Endometrial microvascular endothelial cells (primary cell): ENCODE measurements at regions not wholly inside any gene's neighbourhood (a gene's known extent, or its start where the extent isn't known, plus 50 kb on each side); places are given as distances from the start of the nearest gene placed in this dataset.

Experiments used
- in situ Hi-C: cut with HindIII; loops from 2 replicates; pipeline ENCODE4 v1.10.0; 2017; ENCODE audit warnings: low sequenced_read_pairs, low pct_unique_long_range_greater_than_20kb; ENCODE audit errors: inconsistent ontology term

GRCh38 chr5:39519566-39520231 lies 94.9 kb upstream of the DAB2 start:
- in situ Hi-C loops = no loop called here

DNA sequence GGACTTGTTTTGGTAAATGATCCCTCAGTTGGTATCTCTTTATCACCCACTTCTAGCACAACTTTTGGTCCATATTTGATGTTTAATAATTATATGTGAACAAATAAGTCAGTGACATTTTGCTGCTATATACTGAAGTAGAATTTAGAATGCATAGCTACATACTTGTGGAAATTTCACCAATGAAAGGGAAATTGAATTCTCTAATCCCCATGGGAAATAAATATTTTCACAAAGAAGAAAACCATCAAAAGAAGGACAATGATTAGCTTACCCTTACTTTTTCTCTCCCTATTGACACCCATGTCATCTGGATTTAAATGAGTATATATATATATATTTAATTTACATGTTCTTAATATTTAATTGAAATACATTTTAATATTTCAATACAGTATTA lies 94.3 kb upstream of the DAB2 start:
- in situ Hi-C loops = no loop called here

- in situ Hi-C loops = no loop called here
Observed at GRCh38 chr5:39518516-39518915, 93.7 kb upstream of the DAB2 start.

- in situ Hi-C loops = no loop called here
Observed at GRCh38 chr5:39517800-39518199, 93.0 kb upstream of the DAB2 start.

DNA sequence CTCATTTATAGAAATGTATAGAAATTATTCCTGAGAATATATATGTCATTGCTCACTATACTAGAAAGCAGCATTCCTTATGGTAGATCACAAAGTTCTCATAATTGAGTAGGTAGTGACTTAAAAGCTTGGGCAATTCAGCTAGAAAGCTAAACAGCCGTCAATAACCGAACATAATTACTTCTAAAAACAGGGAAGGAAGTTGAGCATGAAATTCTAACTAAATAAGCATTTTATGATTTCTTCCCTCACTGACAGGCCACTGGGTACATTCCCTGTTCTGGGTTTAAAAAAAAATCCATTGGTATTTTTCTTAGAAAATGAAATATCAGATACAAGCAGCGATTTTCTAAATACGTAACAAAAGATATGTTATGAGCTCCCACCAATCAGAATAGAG lies 91.1 kb upstream of the DAB2 start:
- in situ Hi-C loops = no loop called here

- in situ Hi-C loops = no loop called here
Observed at GRCh38 chr5:39513236-39513635, 88.5 kb upstream of the DAB2 start.

DNA sequence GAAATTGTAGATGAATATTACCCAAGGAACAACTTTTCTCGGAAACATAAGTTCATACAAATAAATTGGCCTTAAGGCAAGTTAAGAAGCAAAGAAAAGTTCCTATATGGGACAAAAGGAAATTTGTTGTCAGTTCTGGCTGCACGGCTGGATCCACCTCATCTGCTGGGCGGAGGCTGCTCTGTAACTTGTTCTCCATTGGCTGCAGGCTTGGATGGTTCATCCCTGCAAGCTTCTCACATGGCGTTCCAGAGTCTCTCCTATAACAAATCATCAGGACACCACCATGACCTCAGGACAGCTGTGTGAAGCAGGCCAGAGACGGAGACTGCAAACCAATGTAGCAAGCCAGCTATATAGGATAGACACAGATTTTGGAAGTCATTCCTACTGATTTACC lies 81.4 kb upstream of the DAB2 start:
- in situ Hi-C loops = no loop called here

DNA sequence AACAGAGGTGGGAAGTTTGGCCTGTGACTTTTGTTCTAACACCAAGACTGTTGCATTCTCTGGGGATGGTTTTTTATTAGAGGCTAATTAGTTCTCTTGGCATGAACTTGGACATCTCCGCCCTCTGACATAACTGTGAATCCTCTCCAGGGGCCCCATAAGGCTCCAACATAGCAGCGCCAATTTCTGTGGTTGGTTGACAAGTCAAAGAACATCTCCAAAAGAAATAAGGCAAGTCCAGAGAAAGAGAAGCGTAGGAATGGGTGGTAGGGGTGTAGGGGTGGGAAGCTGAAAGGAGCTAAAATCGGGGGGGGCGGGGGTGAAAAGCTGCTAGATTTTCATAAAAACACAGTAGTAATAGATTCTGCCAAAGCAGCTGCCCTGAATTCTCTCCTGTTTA lies 81.0 kb upstream of the DAB2 start:
- in situ Hi-C loops = no loop called here

- in situ Hi-C loops = no loop called here
Observed at GRCh38 chr5:39505363-39505762, 80.6 kb upstream of the DAB2 start.

DNA sequence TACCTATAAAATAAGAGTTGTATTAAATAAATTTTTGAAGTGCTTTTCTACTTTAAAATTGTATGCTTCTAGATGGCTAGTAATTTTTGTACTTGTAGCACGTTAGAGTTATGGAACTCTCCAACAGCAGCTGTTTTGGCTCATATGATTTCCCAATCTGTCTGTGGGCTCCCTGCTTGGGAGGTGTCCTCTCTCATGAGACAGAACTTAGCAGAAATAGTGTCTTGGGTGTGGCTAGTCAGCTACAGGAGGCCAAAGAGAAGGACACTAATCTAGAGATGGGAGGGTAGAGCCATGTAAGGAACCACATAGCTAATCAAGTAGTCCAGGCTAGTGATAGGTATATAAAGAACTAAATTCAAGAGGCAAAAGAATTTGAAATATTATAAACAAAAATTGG lies 78.4 kb upstream of the DAB2 start:
- in situ Hi-C loops = no loop called here

DNA sequence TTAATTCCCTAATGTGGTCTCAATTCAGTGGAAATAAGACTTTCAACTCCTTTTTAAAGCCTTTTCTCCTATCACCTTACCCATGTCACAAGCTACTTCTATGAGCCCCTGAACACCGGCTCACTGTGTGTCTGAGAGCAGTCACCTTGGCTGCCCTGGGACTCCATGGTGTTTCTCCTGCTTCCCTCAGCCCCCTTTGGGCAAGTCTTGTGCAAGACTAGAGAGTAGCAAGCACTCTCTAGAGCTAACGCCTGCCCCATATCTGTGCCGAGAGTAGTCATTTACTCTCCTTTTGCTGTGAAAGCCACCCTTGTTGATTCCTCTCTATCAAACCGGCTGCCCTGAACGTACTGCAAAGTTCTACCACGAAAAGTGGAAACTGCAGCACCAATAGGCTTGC lies 77.9 kb upstream of the DAB2 start:
- in situ Hi-C loops = no loop called here

DNA sequence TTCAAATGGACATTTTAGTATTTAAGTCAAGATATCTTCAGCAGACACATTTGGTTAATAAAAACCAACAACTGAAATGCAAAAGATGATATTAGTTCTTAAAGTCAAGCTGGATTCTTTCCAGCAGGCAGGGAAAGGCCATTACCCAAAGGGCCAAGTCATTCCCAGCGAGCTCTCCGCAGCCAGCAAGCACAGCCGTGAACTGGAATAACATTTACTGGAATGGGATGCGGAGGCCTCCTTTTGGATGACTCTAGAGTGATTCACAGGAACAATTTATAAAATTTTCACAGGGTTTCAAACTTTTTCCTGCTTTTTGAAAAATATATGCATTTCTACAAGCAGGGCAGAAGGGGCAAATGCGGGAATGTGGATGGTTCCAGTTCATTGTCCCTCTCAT lies 76.6 kb upstream of the DAB2 start:
- in situ Hi-C loops = no loop called here

DNA sequence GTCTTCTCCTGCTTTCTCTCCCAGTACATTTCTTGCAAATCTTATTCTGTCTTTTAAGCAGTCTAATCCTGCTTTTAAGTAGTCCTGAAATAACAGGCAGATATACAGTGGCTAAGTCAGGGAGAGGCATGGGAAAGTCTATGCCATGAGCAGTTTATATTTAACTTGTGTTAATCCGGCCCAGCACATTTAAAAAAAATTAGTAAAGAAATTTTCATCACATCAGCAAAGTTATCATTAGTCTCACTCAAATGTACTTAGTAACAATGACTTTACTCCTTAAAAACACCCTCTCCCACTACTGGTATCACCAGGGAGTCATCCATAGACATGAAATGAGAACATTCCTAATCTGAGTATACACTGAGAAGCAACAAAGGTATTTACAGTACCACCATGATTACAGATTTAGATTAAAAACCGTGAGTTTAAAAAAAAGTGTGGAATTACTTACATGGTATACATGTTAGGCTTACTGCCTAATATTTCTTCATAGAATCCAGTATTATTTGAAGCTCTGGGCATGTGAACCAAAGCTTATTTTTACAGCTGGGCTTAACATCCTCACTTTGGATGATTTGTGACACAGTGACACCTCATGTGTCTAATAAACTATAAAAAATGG lies 75.9 kb upstream of the DAB2 start:
- in situ Hi-C loops = no loop called here

DNA sequence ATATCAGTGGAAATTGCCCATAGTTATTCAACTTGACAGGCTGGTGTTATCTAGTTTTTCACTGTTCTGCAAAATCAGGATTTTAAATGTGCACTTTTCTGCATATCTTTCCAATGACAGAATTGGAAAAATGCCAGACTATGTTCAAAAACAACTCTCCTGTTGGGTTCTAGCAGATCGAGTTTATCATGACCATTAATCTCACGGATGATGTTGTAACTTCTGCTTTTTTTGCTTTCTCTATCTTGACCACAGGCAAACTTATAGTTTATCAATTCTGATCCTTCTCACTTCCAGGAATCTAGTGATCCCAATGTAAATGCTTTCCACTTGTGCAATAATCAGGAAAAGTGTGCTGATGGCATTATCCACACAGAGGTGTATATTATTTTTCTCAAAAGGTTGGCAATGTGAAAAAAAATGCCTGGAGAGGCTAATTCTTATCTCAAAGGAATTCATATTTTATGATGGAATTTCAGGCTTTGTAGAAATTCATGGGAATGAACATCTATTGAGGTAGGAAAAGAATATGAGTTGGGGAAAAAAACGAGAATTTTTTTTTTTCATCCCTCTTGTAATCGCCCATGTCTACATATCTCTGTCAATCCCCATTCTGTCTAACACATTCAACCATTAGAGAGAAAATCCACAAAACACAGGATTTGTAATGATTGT lies 73.6 kb upstream of the DAB2 start:
- in situ Hi-C loops = no loop called here

- in situ Hi-C loops = no loop called here
Observed at GRCh38 chr5:39497322-39497721, 72.5 kb upstream of the DAB2 start.

DNA sequence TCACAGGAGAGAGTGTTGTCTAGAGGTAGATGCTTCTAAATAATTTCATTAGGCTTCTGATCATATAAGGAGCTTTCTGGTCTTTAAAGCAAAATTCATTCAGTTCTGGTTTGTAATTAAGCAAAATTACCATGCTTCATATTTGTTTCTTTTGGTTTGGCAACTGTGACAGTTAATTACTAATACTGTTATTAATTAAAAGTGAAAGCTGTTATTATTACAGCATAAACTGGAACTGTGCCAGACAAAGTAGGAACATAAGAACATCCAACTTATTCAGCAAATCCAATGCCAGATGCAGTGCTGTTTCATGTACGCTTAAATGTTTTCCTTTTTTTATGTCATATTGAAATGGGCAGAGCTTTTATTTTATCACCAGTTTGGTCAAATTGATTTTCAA lies 70.4 kb upstream of the DAB2 start:
- in situ Hi-C loops = no loop called here

DNA sequence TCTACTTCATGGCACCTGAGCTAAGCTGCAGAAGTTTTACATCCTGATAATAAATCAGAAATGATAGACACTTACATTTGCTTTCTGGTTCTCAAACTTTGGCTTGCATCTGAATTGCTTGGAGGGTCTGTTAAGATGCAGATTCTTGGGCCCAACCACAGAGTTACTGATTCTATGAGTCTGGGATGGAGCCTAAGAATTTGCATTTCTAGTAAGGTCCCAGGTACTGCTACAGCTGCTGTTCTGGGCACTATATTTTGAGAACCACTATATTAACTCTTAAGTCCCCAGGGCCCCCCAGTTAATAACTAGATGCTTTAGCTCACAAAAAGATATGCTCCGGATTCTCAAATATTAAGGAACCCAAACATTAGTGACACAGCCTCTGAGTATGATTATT lies 69.8 kb upstream of the DAB2 start:
- in situ Hi-C loops = no loop called here

- in situ Hi-C loops = no loop called here
Observed at GRCh38 chr5:39494107-39494510, 69.3 kb upstream of the DAB2 start.

GRCh38 chr5:39491210-39491609 lies 66.4 kb upstream of the DAB2 start:
- in situ Hi-C loops = no loop called here

- in situ Hi-C loops = no loop called here
Observed at GRCh38 chr5:39489263-39489662, 64.5 kb upstream of the DAB2 start.

DNA sequence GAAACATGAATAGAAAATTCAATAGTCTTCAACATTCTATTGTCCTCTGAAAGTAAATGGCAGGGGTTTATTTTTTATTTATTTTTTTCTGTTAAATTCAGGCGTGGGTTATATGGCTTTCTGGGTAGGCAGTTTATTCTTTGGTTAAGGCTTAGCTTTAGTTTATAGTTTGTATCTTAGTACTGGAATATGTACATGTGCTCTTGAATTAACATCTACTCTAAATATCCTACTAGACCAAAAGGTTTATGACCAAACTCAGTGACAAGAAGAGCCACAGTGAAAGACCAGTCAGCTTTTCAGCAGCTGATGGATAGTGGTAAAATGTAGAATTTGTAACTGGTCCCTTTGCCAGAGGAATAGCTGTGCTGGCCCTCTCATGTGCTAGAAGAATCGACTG lies 62.0 kb upstream of the DAB2 start:
- in situ Hi-C loops = no loop called here
